ENCODE measurements at regions not wholly inside any gene's neighbourhood (a gene's known extent, or its start where the extent isn't known, plus 50 kb on each side); places are given as distances from the start of the nearest gene placed in this dataset.

DNA sequence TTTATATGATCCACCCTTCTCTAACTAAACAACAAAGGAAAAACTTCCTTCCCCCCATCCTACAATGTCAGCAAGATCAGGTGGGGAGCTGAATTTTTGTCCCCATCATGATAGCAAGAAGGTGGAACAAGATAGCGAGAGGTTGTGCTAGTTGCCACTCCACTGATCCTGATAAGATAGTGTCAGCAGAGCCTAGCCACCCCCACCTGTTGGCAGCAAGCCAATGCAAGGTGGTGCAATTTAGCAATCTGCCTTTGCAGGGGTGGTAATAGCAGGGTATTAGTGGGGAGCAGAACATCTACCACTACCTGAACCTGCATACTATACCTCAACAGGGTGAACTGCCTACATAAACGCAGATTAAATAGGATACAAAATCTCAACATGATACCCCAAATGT is 80.2 kb upstream of the MAMLD1 start:
- DNase-seq (ENCODE audit: extremely low read depth in 1 of 2, low read depth in 1 of 2): no peak

DNA sequence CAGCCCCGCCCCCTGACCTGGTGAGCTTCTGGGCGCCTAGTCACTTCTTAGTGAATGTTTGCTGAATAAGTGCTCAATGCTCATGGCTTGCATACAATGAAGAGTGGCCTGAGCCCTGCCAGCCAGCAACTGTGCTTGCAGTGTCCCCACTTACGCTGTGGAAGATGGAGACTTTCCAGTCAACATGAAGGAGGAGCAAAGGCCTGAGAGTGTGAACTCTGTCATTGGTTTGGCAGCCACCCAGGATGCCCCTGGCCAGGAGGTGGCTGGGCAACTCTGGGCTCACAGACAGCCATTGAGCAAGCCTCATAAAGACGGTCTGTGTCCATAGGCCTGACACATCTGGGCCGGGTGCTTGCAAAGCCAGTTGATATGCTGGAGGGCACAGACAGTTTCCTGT is 72.1 kb upstream of the MAMLD1 start:
- DNase-seq (ENCODE audit: extremely low read depth in 1 of 2, low read depth in 1 of 2): no peak

DNA sequence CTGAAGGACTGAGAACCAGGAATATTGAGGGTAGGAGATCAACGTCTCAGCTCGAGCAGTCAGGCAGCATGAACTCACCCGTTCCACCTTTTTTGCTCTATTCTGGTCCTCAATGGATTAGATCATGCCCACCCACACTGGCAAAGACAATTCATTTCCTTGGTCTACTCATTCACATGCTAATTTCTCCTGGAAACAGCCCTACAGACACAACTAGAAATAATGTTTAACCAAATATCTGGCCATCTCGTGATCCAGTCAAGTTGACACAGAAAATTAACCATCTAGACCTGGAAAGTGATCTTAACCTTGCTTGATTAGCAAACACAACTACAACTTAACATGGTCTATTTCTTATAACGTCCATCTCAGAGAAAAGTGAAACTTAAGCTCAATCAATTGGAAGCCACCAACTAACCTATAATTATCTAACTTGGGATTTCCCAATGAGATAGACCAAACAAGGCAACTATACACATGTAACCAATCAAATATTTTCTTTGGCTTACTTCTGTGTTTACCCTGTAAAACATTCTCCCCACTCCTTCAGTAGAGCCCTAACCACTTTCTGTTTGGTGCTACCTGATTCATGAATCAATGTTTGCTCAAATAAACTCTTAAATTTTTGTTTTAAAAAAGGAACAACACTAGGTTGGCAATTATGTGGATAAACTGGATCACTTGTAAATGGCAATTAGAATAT is 69.7 kb upstream of the MAMLD1 start:
- DNase-seq (ENCODE audit: extremely low read depth in 1 of 2, low read depth in 1 of 2): no peak

DNA sequence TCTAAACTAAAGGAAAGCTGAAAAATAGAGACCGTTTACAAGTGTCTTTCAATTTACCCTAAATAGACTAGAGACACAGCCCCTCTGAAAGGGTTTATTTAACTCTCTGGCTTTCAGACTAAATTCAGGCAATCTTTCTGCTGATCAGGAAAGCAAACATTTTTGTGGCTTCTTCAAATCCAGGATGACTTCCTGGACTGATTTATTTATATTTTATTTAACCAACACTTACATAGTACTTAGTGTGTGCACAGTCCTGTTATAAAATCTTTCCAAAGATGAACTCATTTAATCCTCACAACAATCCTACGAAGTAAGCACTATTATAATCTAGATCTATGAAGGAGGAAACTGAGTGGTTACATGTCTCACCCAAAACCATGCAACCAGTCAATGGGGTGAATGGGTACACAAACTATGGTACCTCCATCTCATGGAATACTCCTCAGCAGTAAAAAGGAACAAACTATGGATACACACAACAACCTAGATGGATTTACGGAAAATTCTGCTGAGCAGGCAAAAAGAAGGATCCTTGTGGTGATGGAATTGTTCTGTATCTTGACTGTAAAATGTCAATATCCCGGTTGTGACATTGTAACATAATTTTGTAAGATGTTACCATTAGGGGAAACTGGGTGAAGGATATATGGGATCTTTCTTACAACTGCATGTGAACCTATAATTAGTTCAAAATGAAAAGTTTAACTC is 64.1 kb upstream of the MAMLD1 start:
- no peak for DNase-seq (ENCODE audit: extremely low read depth in 1 of 2, low read depth in 1 of 2)

DNA sequence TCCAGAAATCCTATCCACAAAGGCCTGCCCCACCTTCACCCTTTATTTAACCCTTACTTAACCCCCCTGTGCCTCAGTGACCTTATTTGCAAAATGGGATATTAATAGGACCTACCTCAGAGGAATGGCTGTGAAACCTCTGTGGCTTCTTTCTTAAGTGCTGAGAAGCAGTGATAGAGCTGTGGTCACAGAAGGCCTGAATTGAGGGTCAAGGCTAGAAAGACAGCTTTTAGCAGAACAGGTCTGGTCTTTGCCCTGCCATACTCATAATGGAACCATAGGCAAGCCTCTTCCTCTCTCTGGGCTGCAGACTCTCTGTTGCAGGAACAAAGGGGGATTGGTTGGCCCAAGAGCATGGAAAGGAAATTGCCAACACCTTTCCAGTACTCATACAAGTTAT is 63.5 kb upstream of the MAMLD1 start:
- no peak for DNase-seq (ENCODE audit: extremely low read depth in 1 of 2, low read depth in 1 of 2)

DNA sequence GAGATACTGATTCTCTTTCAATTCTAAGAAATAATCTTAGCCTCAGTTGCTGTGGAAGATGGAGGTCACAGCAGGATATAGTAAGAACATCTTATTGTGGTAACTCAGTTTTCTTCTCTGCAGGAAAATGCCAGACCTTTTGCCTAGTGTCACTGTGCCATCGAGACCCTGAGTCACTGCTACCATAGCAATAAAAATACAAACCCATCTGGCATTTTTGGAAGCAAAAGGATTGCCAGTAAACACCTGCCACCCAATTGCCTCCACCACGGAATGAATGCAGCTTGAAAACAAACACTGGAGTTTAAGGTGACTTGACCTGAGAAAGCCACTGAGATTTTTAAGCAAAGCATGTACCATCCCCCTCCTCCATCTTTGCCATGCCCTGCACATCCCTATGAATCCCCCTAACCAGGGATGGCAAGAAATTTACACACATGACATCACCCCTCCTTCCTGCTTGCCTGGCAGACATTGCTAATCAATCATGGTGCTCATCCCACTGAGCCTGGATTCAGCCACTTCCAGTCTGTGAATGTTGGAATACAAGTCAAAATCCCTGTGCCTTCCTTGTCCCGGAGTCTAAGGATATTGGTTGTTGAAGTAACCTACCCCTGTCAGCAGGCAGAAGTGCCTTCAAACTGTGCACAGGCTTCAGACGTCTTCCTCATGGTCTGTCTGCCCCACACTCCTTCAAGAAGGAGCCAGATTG is 59.6 kb upstream of the MAMLD1 start:
- DNase-seq (ENCODE audit: extremely low read depth in 1 of 2, low read depth in 1 of 2): no peak

DNA sequence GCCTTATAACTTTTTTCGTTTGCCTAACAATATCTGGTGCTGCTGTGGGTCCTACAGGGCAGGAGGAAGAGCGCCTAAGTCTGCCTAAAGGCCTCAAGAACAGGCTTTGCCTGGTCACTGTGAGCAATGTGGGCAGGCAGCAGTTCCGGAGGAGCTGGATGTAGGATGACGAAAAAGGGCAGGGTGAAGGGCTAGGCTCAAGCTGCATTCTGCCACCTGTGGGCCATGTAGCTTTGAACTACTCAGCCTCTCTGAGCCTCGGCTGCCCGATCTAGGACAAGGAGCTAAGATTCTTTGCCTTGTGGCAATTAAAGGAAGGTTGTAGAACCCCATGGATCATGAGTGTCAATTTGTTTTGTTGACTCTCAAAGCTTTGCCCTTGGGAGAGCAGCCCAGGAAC is 57.1 kb upstream of the MAMLD1 start:
- DNase-seq (ENCODE audit: extremely low read depth in 1 of 2, low read depth in 1 of 2): no peak

DNA sequence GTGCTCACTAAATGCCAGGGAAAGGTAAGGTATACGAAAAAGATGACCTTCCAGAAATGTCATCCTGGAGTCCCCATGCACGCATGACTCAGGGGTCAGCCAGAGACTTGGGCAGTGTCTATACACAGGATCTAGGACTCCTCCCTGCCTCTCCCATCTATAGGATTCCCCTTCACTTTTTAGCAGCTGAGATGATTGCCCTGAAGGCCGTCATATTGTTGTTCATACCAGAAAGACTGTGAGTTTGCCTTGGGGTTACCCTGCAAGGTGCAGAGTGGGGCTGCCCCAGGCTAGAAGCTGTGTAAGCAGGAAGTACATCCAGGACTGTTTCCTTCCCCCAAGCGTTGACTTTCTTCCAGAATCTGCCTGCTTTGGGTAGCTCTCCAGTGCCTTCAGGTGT is 55.1 kb upstream of the MAMLD1 start:
- no peak for DNase-seq (ENCODE audit: extremely low read depth in 1 of 2, low read depth in 1 of 2)

DNA sequence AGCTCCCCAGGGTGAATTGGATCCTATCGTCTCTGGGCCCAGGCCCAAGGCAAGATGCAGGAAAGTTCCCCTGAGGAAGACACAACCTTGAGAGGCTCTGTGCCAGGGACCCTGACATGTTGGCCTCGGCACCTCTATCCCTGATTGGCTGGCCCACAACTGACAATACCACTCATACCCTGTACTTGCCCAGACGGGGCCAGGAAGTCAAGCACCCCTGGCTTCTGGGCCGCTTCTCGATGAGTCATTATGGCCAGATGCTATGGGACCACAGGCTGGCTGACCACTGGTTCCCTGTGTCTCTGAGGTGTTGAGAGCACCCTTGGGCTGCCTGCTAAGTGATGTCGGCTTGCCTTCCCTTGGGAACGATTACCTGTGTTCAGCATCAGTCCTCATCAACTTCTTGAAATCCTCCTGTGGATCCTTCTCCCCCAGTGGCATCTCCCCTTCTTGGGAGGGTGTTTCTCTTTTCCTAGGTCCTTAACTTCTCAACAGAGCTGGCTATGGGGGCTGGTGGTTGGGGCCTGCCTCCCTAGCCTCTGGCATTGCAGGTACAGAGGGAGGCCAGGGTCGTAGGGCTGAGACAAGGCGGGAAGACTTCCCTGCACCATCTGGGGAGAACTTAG is 54.5 kb upstream of the MAMLD1 start:
- DNase-seq (ENCODE audit: extremely low read depth in 1 of 2, low read depth in 1 of 2): no peak

DNA sequence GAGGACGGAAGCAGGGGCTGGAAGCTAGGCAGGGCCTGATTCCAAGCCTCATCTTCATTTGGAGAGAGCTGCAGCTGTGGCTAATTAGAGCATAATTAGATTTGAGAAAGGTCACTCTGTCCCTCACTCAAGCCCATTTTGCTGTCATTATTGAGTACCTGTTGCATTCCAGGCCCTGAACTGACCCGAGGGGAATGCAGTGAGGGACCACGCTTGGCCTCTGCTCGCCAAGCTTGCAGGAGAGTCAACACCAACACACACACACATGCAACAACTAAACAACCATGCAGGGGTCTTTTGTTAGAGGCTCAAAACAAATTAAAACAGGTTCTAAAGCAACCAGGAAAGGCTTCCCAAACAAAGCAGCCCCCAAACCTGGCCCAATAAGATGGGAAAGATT is 52.7 kb upstream of the MAMLD1 start:
- no peak for DNase-seq (ENCODE audit: extremely low read depth in 1 of 2, low read depth in 1 of 2)

DNA sequence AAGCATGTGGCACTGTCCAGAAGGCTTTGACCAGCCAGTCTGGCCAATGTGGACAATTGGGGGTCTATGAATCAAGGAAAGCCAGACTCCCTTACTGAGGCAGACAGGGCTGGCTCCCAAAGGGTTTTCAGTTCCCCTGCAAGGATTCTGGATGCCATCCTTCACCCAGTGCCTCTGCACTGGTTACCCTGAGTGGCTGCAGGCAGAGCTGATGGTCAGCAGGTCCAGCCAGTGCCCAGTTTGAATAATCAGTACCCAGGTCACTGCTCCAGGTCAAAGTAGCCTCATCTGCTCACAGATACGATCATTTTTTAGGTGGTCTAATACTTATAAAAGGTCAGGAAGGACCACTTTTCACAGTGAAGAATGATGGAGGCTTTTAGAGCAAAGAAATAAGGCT is 52.2 kb upstream of the MAMLD1 start:
- no peak for DNase-seq (ENCODE audit: extremely low read depth in 1 of 2, low read depth in 1 of 2)

DNA sequence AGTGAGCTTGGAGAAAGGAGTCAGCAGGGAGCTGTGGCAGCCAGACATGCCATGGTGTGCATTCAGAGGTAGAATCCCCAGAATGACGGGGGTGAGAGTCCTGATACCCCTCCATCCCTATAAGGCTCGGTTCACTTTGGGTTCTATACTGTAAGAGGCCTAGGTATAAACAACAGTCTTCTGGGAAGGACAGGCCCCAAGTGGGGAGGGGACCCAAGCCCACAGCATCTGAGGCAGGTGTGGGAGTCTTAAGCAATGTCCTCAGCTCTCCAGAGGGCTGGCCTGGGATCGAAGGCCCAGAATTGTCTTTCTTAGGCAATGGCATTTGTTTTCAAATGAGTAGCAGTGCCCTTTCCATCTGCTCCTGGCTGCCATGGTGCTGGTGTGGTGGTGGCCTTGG is 50.2 kb upstream of the MAMLD1 start:
- no peak for DNase-seq (ENCODE audit: extremely low read depth in 1 of 2, low read depth in 1 of 2)
